GM21723 (cell line): ENCODE measurements at regions not wholly inside any gene's neighbourhood (a gene's known extent, or its start where the extent isn't known, plus 50 kb on each side); places are given as distances from the start of the nearest gene placed in this dataset.
"Not testable (repeated sequence)": the region's sequence is repeated elsewhere in the genome, so short reads cannot be mapped to it uniquely, and the experiment has no call there.

ENCODE experiments used
- ATAC-seq: cut with Tn5 transposase; IDR thresholded peaks from one replicate; pipeline ENCODE4 v1.9.1; 2021; ENCODE audit warnings: mild to moderate bottlenecking, moderate library complexity; ENCODE audit not compliant: unreplicated experiment

- no peak for ATAC-seq
These were observed 841.5 kb downstream of the ANKRD7 start for GRCh38 chr7:119065966-119066365.

DNA sequence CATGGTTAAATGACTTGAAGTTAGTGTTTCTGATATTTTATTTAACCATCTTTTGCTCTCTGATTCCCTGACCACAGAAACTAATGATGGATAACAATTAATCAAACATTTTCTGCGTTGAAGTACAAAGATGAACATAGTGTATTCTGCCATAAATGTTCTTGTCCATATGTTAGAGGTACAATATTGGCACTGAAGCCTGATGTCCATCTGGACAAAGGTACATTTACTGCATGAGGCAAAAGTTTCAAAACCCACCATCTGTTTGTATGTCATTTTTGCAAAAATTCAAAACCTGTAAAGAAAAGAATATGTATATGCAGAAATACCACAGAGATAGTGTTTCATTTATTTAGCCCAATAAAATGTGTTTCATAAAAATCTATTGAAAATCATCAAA is 861.5 kb downstream of the ANKRD7 start:
- no peak for ATAC-seq

- ATAC-seq, result no peak
These were observed 866.3 kb downstream of the ANKRD7 start for GRCh38 chr7:119090851-119091250.

- no peak for ATAC-seq
These were observed 872.2 kb downstream of the ANKRD7 start for GRCh38 chr7:119096683-119097082.

- ATAC-seq, result not testable (repeated sequence)
These were observed 876.2 kb downstream of the ANKRD7 start for GRCh38 chr7:119100611-119101258.

- ATAC-seq, result no peak
These were observed 877.8 kb downstream of the ANKRD7 start for GRCh38 chr7:119102291-119102690.

- ATAC-seq, result no peak
These were observed 880.9 kb downstream of the ANKRD7 start for GRCh38 chr7:119105381-119105780.

GRCh38 chr7:119123326-119123725 is 898.8 kb downstream of the ANKRD7 start:
- ATAC-seq, result no peak

- ATAC-seq, result no peak
These were observed 903.2 kb downstream of the ANKRD7 start for GRCh38 chr7:119127706-119128105.

- ATAC-seq, result no peak
These were observed 907.9 kb downstream of the ANKRD7 start for GRCh38 chr7:119132436-119132835.

- no peak for ATAC-seq
These were observed 942.9 kb downstream of the ANKRD7 start for GRCh38 chr7:119167431-119167830.

DNA sequence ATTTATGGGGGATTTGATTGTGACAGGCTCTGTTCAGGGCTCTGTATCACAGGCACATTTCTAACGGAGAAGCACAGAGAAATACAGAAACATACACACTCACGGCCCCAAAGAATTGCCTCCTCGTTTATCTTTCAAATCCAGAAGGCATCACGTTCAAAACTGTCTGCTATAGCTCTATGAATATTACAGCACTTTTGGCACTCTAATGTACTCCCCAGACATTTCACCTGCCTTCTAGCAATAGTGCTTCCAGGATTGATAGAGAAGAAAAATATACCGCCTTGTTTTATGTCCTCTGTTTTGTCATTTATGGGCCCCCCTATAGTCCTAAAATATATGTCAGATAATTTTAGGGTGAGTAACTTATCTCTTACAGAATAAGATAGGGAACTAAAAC is 947.5 kb downstream of the ANKRD7 start:
- no peak for ATAC-seq

- peak; percentile 76 for ATAC-seq
These were observed 951.6 kb downstream of the ANKRD7 start for GRCh38 chr7:119175911-119176627.

DNA sequence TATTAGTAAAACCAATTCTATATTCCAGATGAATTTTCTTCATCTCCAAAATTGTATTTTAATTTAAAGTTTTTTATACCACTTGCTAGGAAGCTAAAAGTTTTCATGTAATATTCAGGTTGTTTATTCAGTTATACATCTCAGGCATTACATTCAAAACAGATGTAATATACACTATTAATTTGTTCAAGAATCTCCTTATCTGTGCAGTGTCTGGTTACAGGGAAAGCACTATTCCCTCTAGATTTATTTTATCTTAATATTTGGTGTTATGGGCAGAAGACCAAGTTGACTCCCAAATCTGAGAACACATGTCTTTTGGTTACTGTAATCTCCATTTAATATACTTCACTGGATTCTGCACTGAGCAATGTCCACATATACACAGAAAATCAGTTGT is 953.4 kb downstream of the ANKRD7 start:
- ATAC-seq, result no peak

- no peak for ATAC-seq
These were observed 959.8 kb downstream of the ANKRD7 start for GRCh38 chr7:119184124-119184788.

- no peak for ATAC-seq
These were observed 971.7 kb downstream of the ANKRD7 start for GRCh38 chr7:119196183-119196582.

GRCh38 chr7:119197172-119197876 is 972.8 kb downstream of the ANKRD7 start:
- peak; percentile 14 for ATAC-seq

DNA sequence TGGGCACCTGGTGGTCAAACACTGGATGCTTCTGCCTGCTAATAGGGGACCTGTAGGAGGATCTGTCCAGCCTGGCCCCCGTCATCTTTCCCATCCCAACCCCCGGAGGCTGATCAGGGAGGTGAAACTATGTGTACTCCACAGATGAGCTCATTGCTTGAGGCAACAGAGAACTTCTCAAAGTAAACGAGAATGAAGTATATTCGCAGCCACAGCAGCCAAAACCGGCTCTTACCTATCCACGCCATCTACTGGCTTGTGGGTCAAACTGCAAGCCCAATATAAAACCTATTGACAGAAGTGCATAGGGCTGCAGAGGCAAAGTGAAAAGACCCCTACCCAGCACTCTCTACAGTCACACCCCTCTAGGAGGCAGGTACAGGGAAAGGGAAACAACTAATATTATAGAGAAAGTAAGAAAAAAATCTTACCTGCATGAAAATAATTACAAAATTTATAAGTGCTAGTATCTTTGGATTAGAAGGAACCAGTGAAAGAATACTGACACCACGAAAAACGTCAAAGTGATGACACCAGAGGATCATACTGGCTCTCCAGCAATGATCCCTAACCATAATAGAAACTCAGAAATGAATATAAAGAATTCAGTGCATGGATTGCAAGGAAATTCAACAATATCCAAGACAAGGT is 973.5 kb downstream of the ANKRD7 start:
- ATAC-seq, result peak; percentile 86

DNA sequence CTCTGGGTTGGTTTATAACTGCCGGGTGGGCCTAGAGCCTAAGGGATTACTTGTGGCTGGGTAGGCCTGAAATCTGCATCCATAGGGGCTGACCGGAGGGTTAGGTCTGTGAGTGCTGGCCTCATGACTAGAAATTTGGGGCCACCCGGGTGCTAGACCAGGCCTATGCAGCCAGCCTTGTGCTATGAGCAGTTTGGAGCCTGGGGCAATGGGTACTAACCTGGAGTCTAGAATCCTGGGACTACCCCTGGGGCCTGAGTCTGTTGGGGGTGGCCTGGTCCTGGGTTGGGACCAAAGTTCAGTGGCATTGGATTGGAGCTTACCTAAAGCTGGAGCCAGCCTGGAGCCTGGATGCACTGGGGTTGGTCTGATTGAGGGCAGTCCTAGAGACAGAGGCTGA is 995.2 kb downstream of the ANKRD7 start:
- no peak for ATAC-seq

DNA sequence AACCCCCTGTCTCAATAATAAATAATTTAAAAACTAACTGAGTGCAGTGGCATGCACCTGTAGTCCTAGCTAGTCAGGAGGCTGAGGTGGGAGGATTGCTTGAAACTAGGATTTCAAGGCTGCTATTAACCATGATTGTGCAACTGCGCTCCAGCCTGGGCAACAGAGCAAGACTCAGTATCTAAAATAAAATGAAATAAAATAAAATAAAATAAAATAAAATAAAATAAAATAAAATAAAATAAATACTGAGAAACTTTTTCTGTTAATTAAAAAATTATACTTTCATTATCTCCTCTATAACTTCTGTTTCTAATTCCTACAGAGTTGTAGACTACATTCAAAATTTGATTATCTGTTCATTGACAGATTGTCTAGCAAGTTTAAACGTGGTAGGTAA is 999.4 kb downstream of the ANKRD7 start:
- ATAC-seq, result no peak

DNA sequence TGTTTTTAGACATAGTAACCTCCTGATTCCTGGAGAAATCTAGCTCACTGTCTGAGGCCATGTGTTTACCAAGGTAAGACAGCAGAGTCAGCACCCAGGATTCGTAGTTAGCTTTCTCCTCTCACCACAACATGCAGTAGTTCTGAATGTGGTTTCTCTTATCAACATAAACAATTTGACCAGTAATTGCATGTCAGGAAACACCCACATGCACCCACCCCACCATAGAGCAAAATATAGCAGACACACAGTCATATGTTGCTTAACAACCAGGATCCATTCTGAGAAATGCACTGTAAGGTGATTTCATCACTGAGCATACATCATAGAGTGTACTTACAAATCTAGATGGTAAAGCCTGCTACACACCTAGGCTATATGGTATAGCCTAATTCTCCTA is 1004.0 kb downstream of the ANKRD7 start:
- ATAC-seq, result no peak
